ENCODE measurements at regions not wholly inside any gene's neighbourhood (a gene's known extent, or its start where the extent isn't known, plus 50 kb on each side); places are given as distances from the start of the nearest gene placed in this dataset.

GRCh38 chr5:105940181-105940580 is 1730.6 kb downstream of the EFNA5 start:
- Histone ChIP-seq H3K9me3 (ENCODE audit: control insufficient read depth, insufficient read depth, low read depth, low read length) (no peaks in the 10 kb centered on the region), H3K4me1 (ENCODE audit: control insufficient read depth, insufficient read depth, low read length) (no peaks in the 10 kb centered on the region), H3K4me3 (ENCODE audit: low read depth, low read length) (no peak overlapping the region), H3K27ac (ENCODE audit: extremely low read depth, low read depth, low read length) (no peak overlapping the region), H3K36me3 (ENCODE audit: control insufficient read depth in 2 of 2, insufficient read depth in 1 of 2, low read length in 2 of 2) (no peaks in the 10 kb centered on the region)
- ChIA-PET POLR2A (no interaction called here), CTCF (interaction anchor here (0.6 kb wide), 1 partner anchor 11 kb away, joined by 5 read pairs; no protein-coding TSS in a partner anchor)
- no peak for TF ChIP-seq ZNF155 (tag by site-specific recombination; IDR thresholded peaks at IDR 0.05)

GRCh38 chr5:105934171-105934570 is 1736.6 kb downstream of the EFNA5 start:
- POLR2A ChIA-PET, result no interaction called here

GRCh38 chr5:105931881-105932421 is 1738.8 kb downstream of the EFNA5 start:
- no peaks in the 10 kb centered on the region for H3K4me1 ChIP-seq (ENCODE audit: control insufficient read depth, insufficient read depth, low read length)
- TF ChIP-seq ZNF112 (tag by site-specific recombination; IDR thresholded peaks at IDR 0.05) (no peak), ZNF148 (tag by site-specific recombination; IDR thresholded peaks at IDR 0.05; ENCODE audit: borderline replicate concordance) (no peak), ELK4 (IDR thresholded peaks at IDR 0.05; ENCODE audit: borderline replicate concordance, low read depth, low read length) (no peak), ZNF416 (tag by site-specific recombination; IDR thresholded peaks at IDR 0.05) (no peak), ZNF175 (tag by site-specific recombination; IDR thresholded peaks at IDR 0.05) (no peak), ZFP3 (tag by site-specific recombination; IDR thresholded peaks at IDR 0.05; ENCODE audit: low read depth) (no peak), ZNF26 (tag by site-specific recombination; IDR thresholded peaks at IDR 0.05) (no peak), ZNF549 (tag by site-specific recombination; IDR thresholded peaks at IDR 0.05) (no peak), ZNF513 (tag by site-specific recombination; IDR thresholded peaks at IDR 0.05) (no peak), PRDM6 (tag by site-specific recombination; IDR thresholded peaks at IDR 0.05) (no peak), ZNF366 (tag by site-specific recombination; conservative IDR thresholded peaks at IDR 0.05) (no peak)
- ChIA-PET CTCF (no interaction called here), POLR2A (no interaction called here)
- no peaks in the 10 kb centered on the region for H3K36me3 ChIP-seq (ENCODE audit: control insufficient read depth in 2 of 2, insufficient read depth in 1 of 2, low read length in 2 of 2)
- H3K9me3 ChIP-seq (ENCODE audit: control insufficient read depth, insufficient read depth, low read depth, low read length), result no peaks in the 10 kb centered on the region
- no peak overlapping the region for H3K4me3 ChIP-seq (ENCODE audit: low read depth, low read length)
- no peak overlapping the region for H3K27ac ChIP-seq (ENCODE audit: extremely low read depth, low read depth, low read length)

More at GRCh38 chr5:105934171-105934570, 1736.6 kb downstream of the EFNA5 start:
- no peak overlapping the region for H3K4me3 ChIP-seq (ENCODE audit: low read depth, low read length)
- no peaks in the 10 kb centered on the region for H3K9me3 ChIP-seq (ENCODE audit: control insufficient read depth, insufficient read depth, low read depth, low read length)
- H3K4me1 ChIP-seq (ENCODE audit: control insufficient read depth, insufficient read depth, low read length), result no peaks in the 10 kb centered on the region
- no peaks in the 10 kb centered on the region for H3K36me3 ChIP-seq (ENCODE audit: control insufficient read depth in 2 of 2, insufficient read depth in 1 of 2, low read length in 2 of 2)
- CTCF ChIA-PET, result no interaction called here
- TF ChIP-seq ZFP3 (tag by site-specific recombination; IDR thresholded peaks at IDR 0.05; ENCODE audit: low read depth), result no peak
- TF ChIP-seq ZNF513 (tag by site-specific recombination; IDR thresholded peaks at IDR 0.05), result no peak
- TF ChIP-seq ZFP41 (tag by site-specific recombination; IDR thresholded peaks at IDR 0.05; ENCODE audit: borderline replicate concordance), result no peak
- no peak for TF ChIP-seq ZFHX2 (tag by site-specific recombination; conservative IDR thresholded peaks at IDR 0.05)
- TF ChIP-seq ZNF777 (tag by site-specific recombination; IDR thresholded peaks at IDR 0.05; ENCODE audit: borderline replicate concordance), result no peak
- no peak for TF ChIP-seq KLF7 (tag by site-specific recombination; IDR thresholded peaks at IDR 0.05; ENCODE audit: borderline replicate concordance)
- H3K27ac ChIP-seq (ENCODE audit: extremely low read depth, low read depth, low read length), result no peak overlapping the region

Measured in HEK293 (cell line).